WTC11 (cell line): ENCODE measurements at regions not wholly inside any gene's neighbourhood (a gene's known extent, or its start where the extent isn't known, plus 50 kb on each side); places are given as distances from the start of the nearest gene placed in this dataset.

Experiments
- ATAC-seq: fragments of 200-7000 bp; cut with Tn5 transposase; 2 replicates; pipeline ENCODE4 v1.10.0; 2021; ENCODE audit warnings: mild to moderate bottlenecking, moderate library complexity
- CTCF ChIA-PET: fragments of 300-600 bp; sonication (Branson Sonifier 250); formaldehyde crosslinking; loops from one replicate; lab custom pipeline; 2021; ENCODE audit warnings: antibody characterized with exemption; lab: Charles Lee
- POLR2A ChIA-PET: fragments of 350-600 bp; sonication (Branson Sonifier 250); formaldehyde crosslinking; loops from one replicate; lab custom pipeline; 2021; ENCODE audit warnings: antibody characterized with exemption; lab: Charles Lee
- DNase-seq: peaks from one replicate; pipeline ENCODE4 v3.0.0; 2021; ENCODE audit warnings: low spot score
- H3K27ac Mint-ChIP-seq: 2 replicates; pipeline ENCODE4 v1.8.0; 2021; ENCODE audit warnings: mixed read lengths
- H3K27me3 Mint-ChIP-seq: 2 replicates; pipeline ENCODE4 v1.8.0; 2021; ENCODE audit warnings: low read depth, mild to moderate bottlenecking, moderate library complexity, mixed read lengths
- H3K36me3 Mint-ChIP-seq: 2 replicates; pipeline ENCODE4 v1.8.0; 2021; ENCODE audit warnings: mixed read lengths
- H3K4me1 Mint-ChIP-seq: 2 replicates; pipeline ENCODE4 v1.8.0; 2022; ENCODE audit warnings: mixed read lengths
- H3K4me3 Mint-ChIP-seq: 2 replicates; pipeline ENCODE4 v1.8.0; 2021; ENCODE audit warnings: mild to moderate bottlenecking, moderate library complexity, mixed read lengths
- H3K9me3 Mint-ChIP-seq: 2 replicates; pipeline ENCODE4 v1.8.0; 2021; ENCODE audit warnings: mixed read lengths
- CREM ChIP-seq: sonication (generic); formaldehyde crosslinking; IDR thresholded peaks from 2 replicates; pipeline ENCODE4 v1.8.1; 2022; ENCODE audit warnings: mild to moderate bottlenecking, missing genetic modification reagents, moderate library complexity
- E2F1 ChIP-seq: sonication (generic); formaldehyde crosslinking; IDR thresholded peaks from 2 replicates; pipeline ENCODE4 v1.8.0; 2022; ENCODE audit warnings: mild to moderate bottlenecking, missing genetic modification reagents
- E2F5 ChIP-seq: sonication (generic); formaldehyde crosslinking; IDR thresholded peaks from 2 replicates; pipeline ENCODE4 v1.8.1; 2022; ENCODE audit warnings: mild to moderate bottlenecking, moderate library complexity, missing genetic modification reagents
- ESRRA ChIP-seq: sonication (generic); formaldehyde crosslinking; IDR thresholded peaks from 2 replicates; pipeline ENCODE4 v1.8.1; 2022; ENCODE audit warnings: mild to moderate bottlenecking, missing genetic modification reagents, borderline replicate concordance
- FOXJ3 ChIP-seq: sonication (generic); formaldehyde crosslinking; IDR thresholded peaks from 2 replicates; pipeline ENCODE4 v1.9.0; 2021; ENCODE audit warnings: missing genetic modification reagents, mild to moderate bottlenecking, borderline replicate concordance
- FOXK1 ChIP-seq: sonication (generic); formaldehyde crosslinking; IDR thresholded peaks from 2 replicates; pipeline ENCODE4 v1.8.0; 2022; ENCODE audit warnings: mild to moderate bottlenecking, moderate library complexity, missing genetic modification reagents
- FOXP1 ChIP-seq: sonication (generic); formaldehyde crosslinking; IDR thresholded peaks from 2 replicates; pipeline ENCODE4 v1.8.0; 2022; ENCODE audit warnings: missing genetic modification reagents, mild to moderate bottlenecking, moderate library complexity, borderline replicate concordance
- GTF2I ChIP-seq: fragments of 250-450 bp; sonication (Bioruptor Pico); conservative IDR thresholded peaks from 2 replicates; pipeline ENCODE4 v1.4.0; 2021; ENCODE audit warnings: mild to moderate bottlenecking
- IRF2 ChIP-seq: sonication (generic); formaldehyde crosslinking; IDR thresholded peaks from 2 replicates; pipeline ENCODE4 v1.8.0; 2022; ENCODE audit warnings: low read depth, missing genetic modification reagents, borderline replicate concordance
- JAZF1 ChIP-seq: fragments of 250-450 bp; sonication (Bioruptor Pico); IDR thresholded peaks from 2 replicates; pipeline ENCODE4 v1.9.0; 2021; ENCODE audit warnings: moderate library complexity, mild to moderate bottlenecking, inconsistent platforms
- PRRX2 ChIP-seq: fragments of 250-450 bp; sonication (Bioruptor Pico); IDR thresholded peaks from 2 replicates; pipeline ENCODE4 v1.8.0; 2021; ENCODE audit warnings: mild to moderate bottlenecking
- RELA ChIP-seq: sonication (generic); formaldehyde crosslinking; IDR thresholded peaks from 2 replicates; pipeline ENCODE4 v1.8.1; 2022; ENCODE audit warnings: missing genetic modification reagents, mild to moderate bottlenecking, borderline replicate concordance
- SMAD4 ChIP-seq: sonication (generic); formaldehyde crosslinking; IDR thresholded peaks from 2 replicates; pipeline ENCODE4 v1.8.0; 2022; ENCODE audit warnings: mild to moderate bottlenecking, missing genetic modification reagents
- STAT6 ChIP-seq: sonication (generic); formaldehyde crosslinking; conservative IDR thresholded peaks from 2 replicates; pipeline ENCODE4 v1.8.1; 2023; ENCODE audit warnings: mild to moderate bottlenecking, low read depth, missing genetic modification reagents, moderate library complexity
- TCF7 ChIP-seq: sonication (generic); formaldehyde crosslinking; IDR thresholded peaks from 2 replicates; pipeline ENCODE4 v1.8.0; 2022; ENCODE audit warnings: mild to moderate bottlenecking, low read depth, missing genetic modification reagents, moderate library complexity
- TP53 ChIP-seq: sonication (generic); formaldehyde crosslinking; IDR thresholded peaks from 2 replicates; pipeline ENCODE4 v1.8.1; 2023; ENCODE audit warnings: mild to moderate bottlenecking, missing genetic modification reagents
- ZNF138 ChIP-seq: sonication (generic); formaldehyde crosslinking; conservative IDR thresholded peaks from 2 replicates; pipeline ENCODE4 v1.8.1; 2022; ENCODE audit warnings: mild to moderate bottlenecking, moderate library complexity, missing genetic modification reagents
- TF ChIP-seq, protein P1 (sequence below): sonication (generic); formaldehyde crosslinking; IDR thresholded peaks from 2 replicates; pipeline ENCODE4 v1.8.1; 2023; ENCODE audit warnings: mild to moderate bottlenecking, missing genetic modification reagents, moderate library complexity
- TF ChIP-seq, protein P2 (sequence below): fragments of 250-450 bp; sonication (Bioruptor Pico); IDR thresholded peaks from 2 replicates; pipeline ENCODE4 v1.9.0; 2021; ENCODE audit warnings: moderate library complexity, mild to moderate bottlenecking, inconsistent platforms, borderline replicate concordance

DNA sequence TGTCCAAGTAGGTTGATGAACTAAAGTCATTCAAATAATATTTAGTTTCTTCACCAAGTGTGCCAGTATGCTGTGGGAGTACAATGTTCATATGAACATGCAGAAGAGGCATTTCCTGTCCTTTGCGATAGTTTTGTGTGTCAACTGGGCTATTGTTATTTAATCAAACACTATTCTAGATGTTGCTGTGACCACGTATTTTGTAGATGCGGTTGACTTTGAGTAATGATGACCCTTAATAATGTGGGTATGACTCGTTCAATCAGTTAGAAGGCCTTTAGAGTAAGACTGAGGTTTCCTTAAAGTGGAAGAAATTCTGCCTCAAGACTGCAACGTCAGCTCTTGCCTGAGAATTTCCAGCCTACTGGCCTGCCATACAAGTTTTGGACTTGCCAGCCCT, 470.7 kb upstream of the CBLB start:
- ATAC-seq (no peak), DNase-seq (no peak)
- Mint-ChIP-seq H3K4me3 (no peak overlapping the region), H3K27me3 (no peaks in the 10 kb centered on the region; the same call in 1 of the 2 replicates), H3K4me1 (0 out of 2 replicates have a peak, but pooled peaks cover 3% of the 10 kb centered on the region), H3K36me3 (no peaks in the 10 kb centered on the region), H3K27ac (no peak overlapping the region), H3K9me3 (no peaks in the 10 kb centered on the region)
- ChIA-PET POLR2A (no interaction called here), CTCF (no interaction called here)
- TF ChIP-seq E2F5 (CRISPR knock-in tag): no peak
- no peak for TF ChIP-seq ESRRA
- no peak for TF ChIP-seq SMAD4 (CRISPR knock-in tag)
- no peak for TF ChIP-seq FOXK1 (CRISPR knock-in tag)
- no peak for TF ChIP-seq RELA (CRISPR knock-in tag)
- no peak for TF ChIP-seq FOXP1 (CRISPR knock-in tag)
- TF ChIP-seq, protein P1, sequence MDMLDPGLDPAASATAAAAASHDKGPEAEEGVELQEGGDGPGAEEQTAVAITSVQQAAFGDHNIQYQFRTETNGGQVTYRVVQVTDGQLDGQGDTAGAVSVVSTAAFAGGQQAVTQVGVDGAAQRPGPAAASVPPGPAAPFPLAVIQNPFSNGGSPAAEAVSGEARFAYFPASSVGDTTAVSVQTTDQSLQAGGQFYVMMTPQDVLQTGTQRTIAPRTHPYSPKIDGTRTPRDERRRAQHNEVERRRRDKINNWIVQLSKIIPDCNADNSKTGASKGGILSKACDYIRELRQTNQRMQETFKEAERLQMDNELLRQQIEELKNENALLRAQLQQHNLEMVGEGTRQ: no peak
- TF ChIP-seq GTF2I (CRISPR knock-in tag): no peak
- TF ChIP-seq, protein P2, sequence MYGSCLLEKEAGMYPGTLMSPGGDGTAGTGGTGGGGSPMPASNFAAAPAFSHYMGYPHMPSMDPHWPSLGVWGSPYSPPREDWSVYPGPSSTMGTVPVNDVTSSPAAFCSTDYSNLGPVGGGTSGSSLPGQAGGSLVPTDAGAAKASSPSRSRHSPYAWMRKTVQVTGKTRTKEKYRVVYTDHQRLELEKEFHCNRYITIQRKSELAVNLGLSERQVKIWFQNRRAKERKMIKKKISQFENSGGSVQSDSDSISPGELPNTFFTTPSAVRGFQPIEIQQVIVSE: no peak

DNA sequence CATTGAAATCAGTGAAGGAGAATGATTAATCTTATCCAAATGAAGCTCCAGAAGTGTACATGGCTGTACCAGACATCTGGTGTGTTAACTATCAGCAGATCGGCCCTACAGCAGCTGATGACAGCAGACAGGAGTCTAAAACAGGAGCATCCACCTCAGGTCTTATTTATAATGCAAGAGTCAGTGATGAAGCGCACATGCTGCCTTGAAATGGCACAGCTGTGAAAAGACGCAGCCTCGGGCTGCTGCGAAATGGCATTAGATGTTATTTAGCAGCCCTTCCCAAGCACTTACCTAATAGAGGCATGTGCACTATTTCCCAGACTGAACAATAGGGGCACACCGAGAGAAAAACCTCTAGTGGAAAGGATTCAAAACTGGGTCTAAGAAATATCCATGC, 472.3 kb upstream of the CBLB start:
- H3K27ac Mint-ChIP-seq: no peak overlapping the region
- H3K4me1 Mint-ChIP-seq: 0 out of 2 replicates have a peak, but pooled peaks cover 3% of the 10 kb centered on the region
- H3K9me3 Mint-ChIP-seq: no peaks in the 10 kb centered on the region
- ATAC-seq: no peak
- DNase-seq: no peak
- no peaks in the 10 kb centered on the region; the same call in 1 of the 2 replicates for H3K27me3 Mint-ChIP-seq
- no peak overlapping the region for H3K4me3 Mint-ChIP-seq
- POLR2A ChIA-PET: no interaction called here
- CTCF ChIA-PET: no interaction called here
- TF ChIP-seq ZNF138 (CRISPR knock-in tag) (no peak), TP53 (no peak), FOXJ3 (CRISPR knock-in tag) (no peak), STAT6 (CRISPR knock-in tag) (no peak), CREM (CRISPR knock-in tag) (no peak), IRF2 (no peak), JAZF1 (CRISPR knock-in tag) (no peak), PRRX2 (no peak), TCF7 (CRISPR knock-in tag) (no peak), E2F1 (no peak), E2F5 (CRISPR knock-in tag) (no peak)
- no peaks in the 10 kb centered on the region for H3K36me3 Mint-ChIP-seq
